Neural progenitor cell (in vitro differentiated cells): ENCODE measurements at regions not wholly inside any gene's neighbourhood (a gene's known extent, or its start where the extent isn't known, plus 50 kb on each side); places are given as distances from the start of the nearest gene placed in this dataset.
"Not testable (repeated sequence)": the region's sequence is repeated elsewhere in the genome, so short reads cannot be mapped to it uniquely, and the experiment has no call there.

ENCODE experiments used
- DNase-seq: peaks from one replicate; pipeline ENCODE4 v3.0.0-alpha.2; 2016; ENCODE audit warnings: low spot score
- H2AFZ ChIP-seq: fragments of 200-600 bp; sonication (generic); replicated peaks from 2 replicates; pipeline ENCODE4 v1.6.1; 2016; ENCODE audit warnings: antibody characterized with exemption
- H3F3A ChIP-seq: fragments of 200-600 bp; sonication (generic); 2 replicates; pipeline ENCODE4 v1.6.1; 2016; ENCODE audit warnings: antibody characterized with exemption, low read depth
- H3K27ac ChIP-seq: fragments of 200-600 bp; sonication (generic); 2 replicates; pipeline ENCODE4 v1.5.1; 2016; ENCODE audit warnings: mild to moderate bottlenecking
- H3K27me3 ChIP-seq: fragments of 200-600 bp; sonication (generic); 2 replicates; pipeline ENCODE4 v1.6.1; 2016; ENCODE audit warnings: mild to moderate bottlenecking, moderate library complexity
- H3K36me3 ChIP-seq: fragments of 200-600 bp; sonication (generic); 2 replicates; pipeline ENCODE4 v1.5.1; 2016
- H3K4me1 ChIP-seq: fragments of 200-600 bp; sonication (generic); 2 replicates; pipeline ENCODE4 v1.6.1; 2016; ENCODE audit warnings: mixed run types
- H3K4me2 ChIP-seq: fragments of 200-600 bp; sonication (generic); 2 replicates; pipeline ENCODE4 v1.6.1; 2016
- H3K4me3 ChIP-seq: fragments of 200-600 bp; sonication (generic); 2 replicates; pipeline ENCODE4 v1.5.1; 2016
- H3K79me2 ChIP-seq: fragments of 200-600 bp; sonication (generic); 2 replicates; pipeline ENCODE4 v1.6.1; 2016; ENCODE audit warnings: low read depth
- H3K9ac ChIP-seq: fragments of 200-600 bp; sonication (generic); 2 replicates; pipeline ENCODE4 v1.6.1; 2016
- H3K9me3 ChIP-seq: fragments of 200-600 bp; sonication (generic); 2 replicates; pipeline ENCODE4 v1.5.1; 2016; ENCODE audit warnings: low read depth
- H4K20me1 ChIP-seq: fragments of 200-600 bp; sonication (generic); 2 replicates; pipeline ENCODE4 v1.6.1; 2016; ENCODE audit warnings: low read depth
- H3K27ac Mint-ChIP-seq: 3 replicates; pipeline ENCODE4 v1.8.0; 2021; ENCODE audit warnings: mixed read lengths
- H3K27me3 Mint-ChIP-seq: 2 replicates; pipeline ENCODE4 v1.8.0; 2022; ENCODE audit warnings: low read depth, mild to moderate bottlenecking, inconsistent platforms, moderate library complexity, mixed read lengths; ENCODE audit not compliant: insufficient read depth
- H3K36me3 Mint-ChIP-seq: 3 replicates; pipeline ENCODE4 v1.8.0; 2021; ENCODE audit warnings: mixed read lengths
- H3K4me1 Mint-ChIP-seq: 3 replicates; pipeline ENCODE4 v1.8.0; 2021; ENCODE audit warnings: mixed read lengths
- H3K4me3 Mint-ChIP-seq: 3 replicates; pipeline ENCODE4 v1.8.0; 2021; ENCODE audit warnings: mild to moderate bottlenecking, moderate library complexity, mixed read lengths
- H3K9me3 Mint-ChIP-seq: 3 replicates; pipeline ENCODE4 v1.8.0; 2020; ENCODE audit warnings: mixed read lengths
- EZH2 ChIP-seq: fragments of 200-600 bp; sonication (generic); IDR thresholded peaks from 2 replicates; pipeline ENCODE4 v1.6.1; 2017; ENCODE audit warnings: antibody characterized with exemption, mild to moderate bottlenecking, moderate library complexity
- EZH2phosphoT487 ChIP-seq: fragments of 200-600 bp; sonication (generic); IDR thresholded peaks from 2 replicates; pipeline ENCODE4 v1.6.1; 2017; ENCODE audit warnings: antibody characterized with exemption
- TF ChIP-seq, protein P1 (sequence below): fragments of 200-600 bp; sonication (generic); IDR thresholded peaks from 2 replicates; pipeline ENCODE4 v1.5.1; 2017; ENCODE audit warnings: antibody characterized with exemption, mild to moderate bottlenecking

GRCh38 chr4:149048451-149049143, 606.4 kb upstream of the NR3C2 start:
- H3K4me3 ChIP-seq = no peak overlapping the region
- H3F3A ChIP-seq = no peaks in the 10 kb centered on the region
- no peaks in the 10 kb centered on the region for H3K27me3 ChIP-seq
- H3K4me3 Mint-ChIP-seq = no peak overlapping the region
- no peaks in the 10 kb centered on the region for H3K9me3 ChIP-seq
- no peaks in the 10 kb centered on the region for H4K20me1 ChIP-seq
- no peak for DNase-seq
- peaks cover 8% of the 10 kb centered on the region for H3K4me1 Mint-ChIP-seq
- H3K9ac ChIP-seq = no peak overlapping the region
- H3K27ac ChIP-seq = no peak overlapping the region
- H3K9me3 Mint-ChIP-seq = no peaks in the 10 kb centered on the region
- no peaks in the 10 kb centered on the region for H3K36me3 ChIP-seq
- no peaks in the 10 kb centered on the region for H3K36me3 Mint-ChIP-seq
- peaks cover 5% of the 10 kb centered on the region for H3K4me1 ChIP-seq
- no peak overlapping the region for H3K27ac Mint-ChIP-seq
- H3K4me2 ChIP-seq = no peak overlapping the region
- no peak overlapping the region for H2AFZ ChIP-seq
- no peaks in the 10 kb centered on the region for H3K27me3 Mint-ChIP-seq
- TF ChIP-seq EZH2phosphoT487 = no peak
- TF ChIP-seq, protein P1, sequence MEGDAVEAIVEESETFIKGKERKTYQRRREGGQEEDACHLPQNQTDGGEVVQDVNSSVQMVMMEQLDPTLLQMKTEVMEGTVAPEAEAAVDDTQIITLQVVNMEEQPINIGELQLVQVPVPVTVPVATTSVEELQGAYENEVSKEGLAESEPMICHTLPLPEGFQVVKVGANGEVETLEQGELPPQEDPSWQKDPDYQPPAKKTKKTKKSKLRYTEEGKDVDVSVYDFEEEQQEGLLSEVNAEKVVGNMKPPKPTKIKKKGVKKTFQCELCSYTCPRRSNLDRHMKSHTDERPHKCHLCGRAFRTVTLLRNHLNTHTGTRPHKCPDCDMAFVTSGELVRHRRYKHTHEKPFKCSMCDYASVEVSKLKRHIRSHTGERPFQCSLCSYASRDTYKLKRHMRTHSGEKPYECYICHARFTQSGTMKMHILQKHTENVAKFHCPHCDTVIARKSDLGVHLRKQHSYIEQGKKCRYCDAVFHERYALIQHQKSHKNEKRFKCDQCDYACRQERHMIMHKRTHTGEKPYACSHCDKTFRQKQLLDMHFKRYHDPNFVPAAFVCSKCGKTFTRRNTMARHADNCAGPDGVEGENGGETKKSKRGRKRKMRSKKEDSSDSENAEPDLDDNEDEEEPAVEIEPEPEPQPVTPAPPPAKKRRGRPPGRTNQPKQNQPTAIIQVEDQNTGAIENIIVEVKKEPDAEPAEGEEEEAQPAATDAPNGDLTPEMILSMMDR = no peak
- TF ChIP-seq EZH2 = no peak
- H3K79me2 ChIP-seq = no peaks in the 10 kb centered on the region

- H2AFZ ChIP-seq = no peak overlapping the region
- no peak for TF ChIP-seq EZH2phosphoT487
These were observed 605.2 kb upstream of the NR3C2 start for GRCh38 chr4:149047368-149047767.

DNA sequence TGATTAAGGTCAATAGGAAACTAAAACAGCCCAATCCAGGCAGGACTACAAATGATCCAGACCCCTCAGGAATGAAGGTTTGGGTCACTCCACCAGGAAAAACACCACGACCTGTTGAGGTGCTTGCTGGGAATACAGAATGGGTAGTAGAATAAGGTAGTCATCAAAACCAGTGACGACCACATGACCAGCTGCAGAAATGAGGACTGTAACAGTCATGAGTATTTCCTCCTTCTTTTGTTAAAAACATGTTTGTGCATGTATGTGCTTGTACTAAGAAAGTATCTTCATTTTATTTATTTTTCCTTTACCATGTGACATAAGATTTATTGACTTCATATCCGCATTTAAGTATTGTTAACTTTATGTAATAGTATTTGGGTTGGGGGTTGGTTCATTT, 603.5 kb upstream of the NR3C2 start:
- no peak overlapping the region for H3K9ac ChIP-seq
- Mint-ChIP-seq H3K36me3 (no peaks in the 10 kb centered on the region), H3K9me3 (peaks cover 5% of the 10 kb centered on the region), H3K27ac (no peak overlapping the region), H3K27me3 (no peaks in the 10 kb centered on the region), H3K4me1 (no peaks in the 10 kb centered on the region), H3K4me3 (no peak overlapping the region)
- no peak overlapping the region for H2AFZ ChIP-seq
- H3K4me2 ChIP-seq = no peak overlapping the region
- no peak overlapping the region for H3K4me3 ChIP-seq
- no peaks in the 10 kb centered on the region for H3K36me3 ChIP-seq
- H3K27ac ChIP-seq = no peak overlapping the region
- H3K4me1 ChIP-seq = no peaks in the 10 kb centered on the region
- no peak for DNase-seq
- no peaks in the 10 kb centered on the region for H4K20me1 ChIP-seq
- H3F3A ChIP-seq = no peaks in the 10 kb centered on the region
- H3K79me2 ChIP-seq = no peaks in the 10 kb centered on the region
- H3K9me3 ChIP-seq = no peaks in the 10 kb centered on the region
- H3K27me3 ChIP-seq = no peaks in the 10 kb centered on the region
- TF ChIP-seq EZH2phosphoT487 (no peak), EZH2 (no peak)
- TF ChIP-seq, protein P1 = no peak

More at GRCh38 chr4:149047368-149047767, 605.2 kb upstream of the NR3C2 start:
- no peak overlapping the region for H3K27ac ChIP-seq
- no peak overlapping the region for H3K9ac ChIP-seq
- H4K20me1 ChIP-seq = no peaks in the 10 kb centered on the region
- no peak overlapping the region for H3K4me3 Mint-ChIP-seq
- H3K27ac Mint-ChIP-seq = no peak overlapping the region
- H3K4me1 ChIP-seq = peaks cover 5% of the 10 kb centered on the region
- H3K4me1 Mint-ChIP-seq = peaks cover 5% of the 10 kb centered on the region
- H3F3A ChIP-seq = no peaks in the 10 kb centered on the region
- no peaks in the 10 kb centered on the region for H3K9me3 ChIP-seq
- no peak overlapping the region for H3K4me3 ChIP-seq
- no peaks in the 10 kb centered on the region for H3K36me3 Mint-ChIP-seq
- H3K4me2 ChIP-seq = no peak overlapping the region
- no peak for DNase-seq
- H3K27me3 ChIP-seq = no peaks in the 10 kb centered on the region
- no peaks in the 10 kb centered on the region for H3K36me3 ChIP-seq
- H3K27me3 Mint-ChIP-seq = no peaks in the 10 kb centered on the region
- H3K79me2 ChIP-seq = no peaks in the 10 kb centered on the region
- no peaks in the 10 kb centered on the region for H3K9me3 Mint-ChIP-seq

GRCh38 chr4:149039786-149040185, 597.6 kb upstream of the NR3C2 start:
- H3K4me2 ChIP-seq, H3K36me3 Mint-ChIP-seq, H3K9ac ChIP-seq, H3K4me3 Mint-ChIP-seq, H2AFZ ChIP-seq, H3K4me1 ChIP-seq, H3K36me3 ChIP-seq, H3K27ac Mint-ChIP-seq, H3K79me2 ChIP-seq, H3K27me3 ChIP-seq, H3K27ac ChIP-seq, H4K20me1 ChIP-seq, H3K9me3 ChIP-seq, H3F3A ChIP-seq, H3K4me1 Mint-ChIP-seq, H3K27me3 Mint-ChIP-seq, DNase-seq, H3K4me3 ChIP-seq: not testable (repeated sequence)
- peaks cover 15% of the 10 kb centered on the region for H3K9me3 Mint-ChIP-seq
